ENCODE measurements at regions not wholly inside any gene's neighbourhood (a gene's known extent, or its start where the extent isn't known, plus 50 kb on each side); places are given as distances from the start of the nearest gene placed in this dataset.

- Mint-ChIP-seq H3K27ac (no peak overlapping the region), H3K4me3 (no peak overlapping the region), H3K27me3 (ENCODE audit: low read depth, poor library complexity) (no peaks in the 10 kb centered on the region), H3K4me1 (no peaks in the 10 kb centered on the region), H3K9me3 (peaks cover 21% of the 10 kb centered on the region), H3K36me3 (ENCODE audit: low read depth) (peaks cover 23% of the 10 kb centered on the region)
- no peak for DNase-seq
- TF ChIP-seq, protein P1, sequence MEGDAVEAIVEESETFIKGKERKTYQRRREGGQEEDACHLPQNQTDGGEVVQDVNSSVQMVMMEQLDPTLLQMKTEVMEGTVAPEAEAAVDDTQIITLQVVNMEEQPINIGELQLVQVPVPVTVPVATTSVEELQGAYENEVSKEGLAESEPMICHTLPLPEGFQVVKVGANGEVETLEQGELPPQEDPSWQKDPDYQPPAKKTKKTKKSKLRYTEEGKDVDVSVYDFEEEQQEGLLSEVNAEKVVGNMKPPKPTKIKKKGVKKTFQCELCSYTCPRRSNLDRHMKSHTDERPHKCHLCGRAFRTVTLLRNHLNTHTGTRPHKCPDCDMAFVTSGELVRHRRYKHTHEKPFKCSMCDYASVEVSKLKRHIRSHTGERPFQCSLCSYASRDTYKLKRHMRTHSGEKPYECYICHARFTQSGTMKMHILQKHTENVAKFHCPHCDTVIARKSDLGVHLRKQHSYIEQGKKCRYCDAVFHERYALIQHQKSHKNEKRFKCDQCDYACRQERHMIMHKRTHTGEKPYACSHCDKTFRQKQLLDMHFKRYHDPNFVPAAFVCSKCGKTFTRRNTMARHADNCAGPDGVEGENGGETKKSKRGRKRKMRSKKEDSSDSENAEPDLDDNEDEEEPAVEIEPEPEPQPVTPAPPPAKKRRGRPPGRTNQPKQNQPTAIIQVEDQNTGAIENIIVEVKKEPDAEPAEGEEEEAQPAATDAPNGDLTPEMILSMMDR (IDR thresholded peaks at IDR 0.05), result no peak
These were observed 90.0 kb upstream of the POU5F2 start for GRCh38 chr5:93831449-93831848.

DNA sequence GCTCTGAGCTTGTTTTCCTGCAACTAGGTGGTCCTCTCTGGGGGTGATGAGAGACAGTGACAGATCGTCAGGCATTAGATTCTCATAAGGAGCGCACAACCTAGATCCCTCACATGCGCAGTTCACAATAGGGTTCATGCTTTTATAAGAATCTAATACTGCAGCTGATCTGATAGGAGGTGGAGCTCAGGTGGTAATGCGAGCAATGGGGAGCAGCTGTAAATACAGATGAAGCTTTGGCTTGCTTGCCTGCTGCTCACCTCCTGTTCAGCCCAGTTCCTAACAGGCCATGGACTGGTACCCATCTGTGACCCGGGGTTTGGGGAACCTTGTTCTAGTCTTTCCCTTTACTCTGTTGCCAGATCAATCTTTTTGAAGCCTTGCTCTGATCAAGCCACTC, 89.5 kb upstream of the POU5F2 start:
- H3K4me1 Mint-ChIP-seq, result no peaks in the 10 kb centered on the region
- no peak overlapping the region for H3K27ac Mint-ChIP-seq
- H3K27me3 Mint-ChIP-seq (ENCODE audit: low read depth, poor library complexity), result no peaks in the 10 kb centered on the region
- peaks cover 23% of the 10 kb centered on the region for H3K36me3 Mint-ChIP-seq (ENCODE audit: low read depth)
- H3K4me3 Mint-ChIP-seq, result no peak overlapping the region
- TF ChIP-seq, protein P1 (IDR thresholded peaks at IDR 0.05), result no peak
- DNase-seq, result no peak
- peaks cover 24% of the 10 kb centered on the region for H3K9me3 Mint-ChIP-seq

DNA sequence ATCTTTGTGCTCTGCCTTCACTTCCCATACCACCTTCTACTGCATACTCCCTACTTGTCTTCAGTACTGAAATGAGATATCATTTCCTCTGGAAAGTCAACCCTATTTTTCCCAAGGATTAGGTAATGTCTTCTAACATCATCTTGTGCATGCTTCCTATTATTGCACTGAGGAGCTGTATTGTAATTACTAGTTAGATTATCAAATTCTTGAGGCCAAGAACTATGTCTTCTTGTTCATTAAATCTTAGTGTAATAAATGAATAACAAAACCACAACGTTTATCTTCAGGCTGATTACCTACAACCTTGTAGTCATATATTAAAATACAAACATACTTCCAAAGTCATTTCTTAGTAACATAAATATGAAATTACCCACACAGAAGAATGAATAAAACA, 87.9 kb upstream of the POU5F2 start:
- no peaks in the 10 kb centered on the region for H3K27me3 Mint-ChIP-seq (ENCODE audit: low read depth, poor library complexity)
- H3K4me3 Mint-ChIP-seq, result no peak overlapping the region
- no peak overlapping the region for H3K27ac Mint-ChIP-seq
- H3K36me3 Mint-ChIP-seq (ENCODE audit: low read depth), result peaks cover 34% of the 10 kb centered on the region
- peaks cover 34% of the 10 kb centered on the region for H3K9me3 Mint-ChIP-seq
- DNase-seq, result no peak
- TF ChIP-seq, protein P1 (IDR thresholded peaks at IDR 0.05), result no peak
- no peaks in the 10 kb centered on the region for H3K4me1 Mint-ChIP-seq

DNA sequence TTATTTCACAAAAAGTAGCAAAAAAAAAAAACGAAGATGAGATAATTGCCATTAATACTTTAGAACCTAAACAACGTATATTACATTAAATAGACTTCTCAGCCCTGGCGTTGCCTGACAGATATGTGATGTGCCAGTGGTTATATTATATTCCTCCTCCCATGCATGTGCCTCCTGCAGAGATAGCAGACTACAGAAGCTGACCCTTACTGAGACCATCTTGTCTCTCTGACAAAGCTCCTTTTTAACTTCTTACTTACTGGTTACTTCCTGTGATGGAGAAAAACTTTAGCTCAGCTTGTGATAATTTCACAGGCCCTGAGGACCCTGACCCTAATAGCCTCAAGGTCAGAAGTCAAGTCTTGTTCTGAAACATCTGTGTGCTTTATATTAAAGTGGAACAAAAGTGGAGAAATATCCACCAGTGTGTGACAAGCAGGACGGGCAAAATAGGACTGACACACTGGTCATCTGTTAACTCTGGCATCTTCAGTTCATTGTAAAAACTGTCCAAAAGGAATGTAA, 80.6 kb upstream of the POU5F2 start:
- Mint-ChIP-seq H3K9me3 (peaks cover 15% of the 10 kb centered on the region), H3K36me3 (ENCODE audit: low read depth) (peaks cover 25% of the 10 kb centered on the region), H3K27ac (peak overlapping the region; percentile 85), H3K4me1 (peaks cover 12% of the 10 kb centered on the region), H3K27me3 (ENCODE audit: low read depth, poor library complexity) (no peaks in the 10 kb centered on the region), H3K4me3 (no peak overlapping the region)
- peak; percentile 7 for DNase-seq
- TF ChIP-seq, protein P1 (IDR thresholded peaks at IDR 0.05), result no peak

DNA sequence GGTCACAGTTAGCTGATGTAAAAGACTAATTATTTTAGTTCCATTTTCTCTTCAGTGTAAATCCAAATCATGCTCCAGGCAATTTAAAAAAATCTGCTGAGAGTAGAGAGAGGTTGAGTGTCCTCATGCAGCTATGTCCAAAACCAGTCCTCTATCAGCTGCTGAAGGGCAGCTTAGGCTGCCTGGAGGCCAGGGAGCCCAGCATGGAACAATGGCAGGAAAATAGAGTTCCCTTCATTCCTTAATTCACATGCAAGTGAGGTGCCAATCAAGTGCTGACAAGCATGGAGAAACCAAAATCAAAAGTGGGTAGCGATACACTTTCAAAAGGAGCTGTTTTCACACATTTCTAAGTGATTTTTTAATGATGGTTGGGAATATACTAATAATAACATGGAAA, 78.3 kb upstream of the POU5F2 start:
- no peak overlapping the region for H3K27ac Mint-ChIP-seq
- TF ChIP-seq, protein P1 (IDR thresholded peaks at IDR 0.05), result no peak
- peaks cover 12% of the 10 kb centered on the region for H3K4me1 Mint-ChIP-seq
- peaks cover 1% of the 10 kb centered on the region for H3K9me3 Mint-ChIP-seq
- no peak for DNase-seq
- no peak overlapping the region for H3K4me3 Mint-ChIP-seq
- peaks cover 16% of the 10 kb centered on the region for H3K36me3 Mint-ChIP-seq (ENCODE audit: low read depth)
- no peaks in the 10 kb centered on the region for H3K27me3 Mint-ChIP-seq (ENCODE audit: low read depth, poor library complexity)

GRCh38 chr5:93810780-93811179, 69.4 kb upstream of the POU5F2 start:
- no peak overlapping the region for H3K4me3 Mint-ChIP-seq

More at GRCh38 chr5:93810780-93811179, 69.4 kb upstream of the POU5F2 start:
- TF ChIP-seq, protein P1 (IDR thresholded peaks at IDR 0.05), result no peak
- peaks cover 8% of the 10 kb centered on the region for H3K4me1 Mint-ChIP-seq
- no peaks in the 10 kb centered on the region for H3K9me3 Mint-ChIP-seq
- DNase-seq, result no peak
- H3K36me3 Mint-ChIP-seq (ENCODE audit: low read depth), result peaks cover 11% of the 10 kb centered on the region
- peaks cover 3% of the 10 kb centered on the region for H3K27me3 Mint-ChIP-seq (ENCODE audit: low read depth, poor library complexity)
- no peak overlapping the region for H3K27ac Mint-ChIP-seq
